ENCODE measurements at regions not wholly inside any gene's neighbourhood (a gene's known extent, or its start where the extent isn't known, plus 50 kb on each side); places are given as distances from the start of the nearest gene placed in this dataset.

- H2BK120ac ChIP-seq (ENCODE audit: low read depth, low read length) = no peak overlapping the region
- H3K4me2 ChIP-seq (ENCODE audit: low read depth, low read length) = no peak overlapping the region
- intact Hi-C loops (cut with micrococcal nuclease) (no loop called here), dilution Hi-C loops (cut with HindIII; ENCODE audit: low sequenced_read_pairs, unreplicated experiment) (no loop called here), in situ Hi-C loops (cut with MboI; ENCODE audit: low sequenced_read_pairs) (loop anchor here (25.0 kb wide), 1 partner anchor 670 kb away; no protein-coding TSS in a partner anchor)
- H3K23ac ChIP-seq (ENCODE audit: low read depth, low read length) = no peak overlapping the region
- H3K9me3 ChIP-seq (ENCODE audit: control insufficient read depth, insufficient read depth, low read length) = no peaks in the 10 kb centered on the region
- H3K4me3 ChIP-seq (ENCODE audit: insufficient read depth, low read depth, low read length) = no peak overlapping the region
- no peak overlapping the region for H2AFZ ChIP-seq (replicated peaks; ENCODE audit: low read length, poor library complexity)
- no peak overlapping the region for H2BK20ac ChIP-seq (ENCODE audit: low read depth, low read length)
- no peak overlapping the region for H3K14ac ChIP-seq (replicated peaks; ENCODE audit: low read depth, low read length)
- H2AK9ac ChIP-seq (replicated peaks; ENCODE audit: low read depth, low read length, poor library complexity) = no peak overlapping the region
- no peaks in the 10 kb centered on the region for H4K20me1 ChIP-seq (ENCODE audit: insufficient read depth, low read length)
- no peak overlapping the region for H3K27ac ChIP-seq (ENCODE audit: insufficient read depth, low read length)
- no peak overlapping the region for H2BK15ac ChIP-seq (ENCODE audit: low read depth, low read length)
- no peak for TF ChIP-seq SMC3 (IDR thresholded peaks at IDR 0.05; ENCODE audit: low read depth, low read length)
- TF ChIP-seq CTCF (conservative IDR thresholded peaks at IDR 0.05; ENCODE audit: low read depth, low read length) = no peak
- no peak for TF ChIP-seq MXI1 (IDR thresholded peaks at IDR 0.05; ENCODE audit: borderline replicate concordance, low read depth, low read length)
- TF ChIP-seq MAFK (IDR thresholded peaks at IDR 0.05; ENCODE audit: low read depth, low read length) = no peak
- TF ChIP-seq ELK1 (IDR thresholded peaks at IDR 0.05; ENCODE audit: borderline replicate concordance, low read depth, low read length) = no peak
- TF ChIP-seq NFE2L2 (IDR thresholded peaks at IDR 0.05; ENCODE audit: low read depth, low read length) = no peak
- no peak for TF ChIP-seq RFX5 (IDR thresholded peaks at IDR 0.05; ENCODE audit: low read depth, low read length)
- H4K5ac ChIP-seq (ENCODE audit: low read depth, low read length) = no peak overlapping the region
- H3K79me1 ChIP-seq (ENCODE audit: low read depth in 1 of 2, low read length in 2 of 2) = no peaks in the 10 kb centered on the region
- no peak overlapping the region for H3K56ac ChIP-seq (ENCODE audit: extremely low read depth, insufficient read depth, low read length)
- ATAC-seq (ENCODE audit: low read depth) (no peak), DNase-seq (no peak)
- WGBS, 2 experiments (ENCODE audit: extremely low coverage in 2 of 2, insufficient read length in 1 of 2) = 50% methylated on average over 2 of the region's 10 CpGs; no CpG with 5 or more reads in 1 of the 2 experiments
- no peak overlapping the region for H3K9ac ChIP-seq (ENCODE audit: low read depth, low read length)
- no peak overlapping the region for H3K18ac ChIP-seq (ENCODE audit: low read depth, low read length)
- no peaks in the 10 kb centered on the region for H3K4me1 ChIP-seq (ENCODE audit: control insufficient read depth, insufficient read depth, low read length)
- ChIA-PET POLR2A (ENCODE audit: unreplicated experiment) (no interaction called here), CTCF (interaction anchor here (0.7 to 1.1 kb wide), 2 partner anchors 9 to 91 kb away, joined by 3 to 4 read pairs; no protein-coding TSS in a partner anchor)
- H2AK5ac ChIP-seq (ENCODE audit: low read depth, low read length) = no peak overlapping the region
- H2BK5ac ChIP-seq (ENCODE audit: low read depth, low read length, poor library complexity, severe bottlenecking) = no peak overlapping the region
- no peaks in the 10 kb centered on the region for H3K9me1 ChIP-seq (ENCODE audit: insufficient read depth, low read length)
- no peak overlapping the region for H4K8ac ChIP-seq (ENCODE audit: low read depth in 2 of 2, low read length in 2 of 2)
- no peak overlapping the region for H4K91ac ChIP-seq (ENCODE audit: insufficient read depth, low read depth, low read length)
- H3K27me3 ChIP-seq (ENCODE audit: control insufficient read depth, insufficient read depth, low read length) = peaks cover 9% of the 10 kb centered on the region
- H3K36me3 ChIP-seq (ENCODE audit: control insufficient read depth, insufficient read depth, low read length) = no peaks in the 10 kb centered on the region
- H3K4ac ChIP-seq (ENCODE audit: low read depth, low read length) = no peak overlapping the region
- no TSS peak for BruUV-seq (replicated peaks)
Observed at GRCh38 chr4:181507180-181507835, 735.9 kb upstream of the TENM3 start.

Measured in IMR-90 (cell line).